ENCODE measurements at regions not wholly inside any gene's neighbourhood (a gene's known extent, or its start where the extent isn't known, plus 50 kb on each side); places are given as distances from the start of the nearest gene placed in this dataset.

- DNase-seq: no peak
- Mint-ChIP-seq H3K9me3 (peaks cover 7% of the 10 kb centered on the region), H3K27ac (no peak overlapping the region), H3K36me3 (no peaks in the 10 kb centered on the region), H3K4me1 (no peaks in the 10 kb centered on the region), H3K27me3 (no peaks in the 10 kb centered on the region), H3K4me3 (no peak overlapping the region)
- CTCF ChIA-PET: no interaction called here
These were observed 923.4 kb downstream of the REEP3 start for GRCh38 chr10:64444564-64444963.

DNA sequence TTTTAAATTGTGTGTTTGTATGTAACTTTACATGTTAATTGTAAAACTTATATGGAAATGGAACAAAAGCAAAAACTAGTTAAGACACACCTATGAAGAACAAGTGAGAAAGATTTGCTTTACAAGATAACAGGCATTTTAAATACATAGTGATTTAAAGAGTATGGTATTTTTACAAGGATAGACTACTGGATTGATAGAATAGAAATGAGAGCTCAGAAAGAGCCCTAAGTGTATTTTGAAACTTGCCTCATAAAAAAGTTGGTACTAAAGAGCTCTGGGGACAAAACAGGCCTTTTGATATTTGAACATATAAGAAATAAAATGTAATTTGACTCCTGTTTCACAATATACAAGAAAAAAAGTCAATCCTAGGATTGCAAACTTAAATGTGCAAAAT is 928.4 kb downstream of the REEP3 start:
- Mint-ChIP-seq H3K4me1 (no peaks in the 10 kb centered on the region), H3K27me3 (no peaks in the 10 kb centered on the region), H3K4me3 (no peak overlapping the region), H3K36me3 (no peaks in the 10 kb centered on the region), H3K27ac (no peak overlapping the region), H3K9me3 (no peaks in the 10 kb centered on the region)
- CTCF ChIA-PET: no interaction called here
- DNase-seq: no peak

DNA sequence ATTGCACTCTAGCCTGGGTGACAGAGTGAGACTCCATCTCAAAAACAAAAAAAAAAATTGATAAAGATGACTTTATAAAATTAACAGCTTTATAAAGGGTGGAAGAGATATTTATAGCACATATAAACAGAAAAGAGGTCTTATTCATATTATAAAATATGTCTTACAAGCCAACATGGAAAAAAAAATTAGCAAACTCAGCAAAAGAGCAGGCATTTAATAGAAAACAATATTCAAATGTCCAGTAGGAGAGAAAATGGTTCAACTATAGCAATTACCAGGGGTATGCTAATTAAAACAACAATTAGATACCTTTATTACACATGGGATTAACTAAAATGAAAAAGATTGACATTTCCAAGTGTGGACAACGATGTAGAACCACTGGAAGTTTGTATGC is 929.1 kb downstream of the REEP3 start:
- no peak for DNase-seq
- H3K9me3 Mint-ChIP-seq: no peaks in the 10 kb centered on the region
- H3K27ac Mint-ChIP-seq: no peak overlapping the region
- H3K36me3 Mint-ChIP-seq: no peaks in the 10 kb centered on the region
- H3K4me1 Mint-ChIP-seq: no peaks in the 10 kb centered on the region
- CTCF ChIA-PET: no interaction called here
- no peaks in the 10 kb centered on the region for H3K27me3 Mint-ChIP-seq
- no peak overlapping the region for H3K4me3 Mint-ChIP-seq

GRCh38 chr10:64454962-64455361 is 933.8 kb downstream of the REEP3 start:
- Mint-ChIP-seq H3K9me3 (no peaks in the 10 kb centered on the region), H3K36me3 (no peaks in the 10 kb centered on the region), H3K4me3 (no peak overlapping the region), H3K27ac (no peak overlapping the region), H3K4me1 (no peaks in the 10 kb centered on the region), H3K27me3 (no peaks in the 10 kb centered on the region)
- CTCF ChIA-PET: interaction anchor here (0.8 kb wide), 1 partner anchor 15 kb away, joined by 4 read pairs; no protein-coding TSS in a partner anchor
- DNase-seq: no peak

DNA sequence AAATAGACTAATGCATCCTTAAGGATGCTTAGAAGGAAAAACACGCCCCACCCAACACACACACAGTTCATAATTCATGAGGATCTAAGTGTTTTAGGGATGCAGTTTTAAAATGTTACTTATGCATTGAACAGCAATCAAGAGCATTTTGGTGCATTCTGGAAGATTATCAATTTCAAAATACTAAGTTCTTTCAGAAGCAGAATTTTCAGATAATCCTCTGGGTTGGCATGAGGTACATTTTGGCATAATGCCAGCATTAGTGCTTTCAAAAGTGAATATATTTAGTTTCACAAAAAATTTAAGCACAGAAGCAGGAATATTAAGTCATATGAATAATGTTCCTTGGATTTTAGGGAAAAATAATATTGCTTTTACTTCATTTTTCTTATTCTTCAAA is 937.1 kb downstream of the REEP3 start:
- Mint-ChIP-seq H3K27me3 (no peaks in the 10 kb centered on the region), H3K4me1 (no peaks in the 10 kb centered on the region), H3K9me3 (peaks cover 11% of the 10 kb centered on the region), H3K4me3 (no peak overlapping the region), H3K27ac (no peak overlapping the region), H3K36me3 (no peaks in the 10 kb centered on the region)
- CTCF ChIA-PET: no interaction called here
- DNase-seq: no peak

GRCh38 chr10:64463406-64463805 is 942.2 kb downstream of the REEP3 start:
- DNase-seq: no peak
- no peak overlapping the region for H3K27ac Mint-ChIP-seq
- no peaks in the 10 kb centered on the region for H3K27me3 Mint-ChIP-seq
- CTCF ChIA-PET: no interaction called here
- H3K36me3 Mint-ChIP-seq: no peaks in the 10 kb centered on the region
- H3K4me1 Mint-ChIP-seq: no peaks in the 10 kb centered on the region
- no peak overlapping the region for H3K4me3 Mint-ChIP-seq
- H3K9me3 Mint-ChIP-seq: peaks cover 37% of the 10 kb centered on the region

DNA sequence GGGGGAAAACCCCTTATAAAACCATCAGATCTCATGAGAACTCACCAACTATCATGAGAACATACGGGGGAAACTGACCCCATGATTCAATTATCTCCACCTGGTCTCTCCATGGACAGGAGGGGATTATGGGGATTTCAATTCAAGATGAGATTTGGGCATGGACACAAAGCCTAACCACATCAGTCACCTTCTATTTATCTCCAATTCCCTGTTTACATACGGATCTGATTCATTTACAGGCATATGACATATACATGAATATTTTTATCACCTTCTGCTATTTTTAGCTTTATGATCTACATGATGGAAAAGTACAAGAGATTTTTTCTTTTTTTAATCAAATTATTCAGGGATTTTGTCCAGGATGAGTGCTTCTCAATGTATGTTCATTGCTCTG is 944.5 kb downstream of the REEP3 start:
- H3K27me3 Mint-ChIP-seq: no peaks in the 10 kb centered on the region
- no peak overlapping the region for H3K4me3 Mint-ChIP-seq
- H3K27ac Mint-ChIP-seq: no peak overlapping the region
- CTCF ChIA-PET: no interaction called here
- DNase-seq: no peak
- H3K36me3 Mint-ChIP-seq: no peaks in the 10 kb centered on the region
- H3K4me1 Mint-ChIP-seq: no peaks in the 10 kb centered on the region
- peaks cover 37% of the 10 kb centered on the region for H3K9me3 Mint-ChIP-seq

GRCh38 chr10:64468219-64468618 is 947.0 kb downstream of the REEP3 start:
- no peaks in the 10 kb centered on the region for H3K36me3 Mint-ChIP-seq
- DNase-seq: no peak
- H3K4me3 Mint-ChIP-seq: no peak overlapping the region
- CTCF ChIA-PET: no interaction called here
- H3K27ac Mint-ChIP-seq: no peak overlapping the region
- H3K27me3 Mint-ChIP-seq: no peaks in the 10 kb centered on the region
- H3K4me1 Mint-ChIP-seq: no peaks in the 10 kb centered on the region
- H3K9me3 Mint-ChIP-seq: peaks cover 26% of the 10 kb centered on the region

- peaks cover 1% of the 10 kb centered on the region for H3K9me3 Mint-ChIP-seq
These were observed 955.3 kb downstream of the REEP3 start for GRCh38 chr10:64476506-64476905.

GRCh38 chr10:64477791-64478190 is 956.6 kb downstream of the REEP3 start:
- Mint-ChIP-seq H3K4me3 (no peak overlapping the region), H3K27me3 (no peaks in the 10 kb centered on the region), H3K9me3 (peaks cover 1% of the 10 kb centered on the region), H3K27ac (no peak overlapping the region), H3K4me1 (no peaks in the 10 kb centered on the region), H3K36me3 (no peaks in the 10 kb centered on the region)
- CTCF ChIA-PET: no interaction called here
- no peak for DNase-seq

More at GRCh38 chr10:64476506-64476905, 955.3 kb downstream of the REEP3 start:
- Mint-ChIP-seq H3K36me3 (no peaks in the 10 kb centered on the region), H3K27me3 (no peaks in the 10 kb centered on the region), H3K4me1 (no peaks in the 10 kb centered on the region), H3K4me3 (no peak overlapping the region), H3K27ac (no peak overlapping the region)
- no peak for DNase-seq
- CTCF ChIA-PET: no interaction called here

- no peak overlapping the region for H3K27ac Mint-ChIP-seq
- no peaks in the 10 kb centered on the region for H3K27me3 Mint-ChIP-seq
- CTCF ChIA-PET: no interaction called here
- H3K4me1 Mint-ChIP-seq: no peaks in the 10 kb centered on the region
- DNase-seq: no peak
- no peak overlapping the region for H3K4me3 Mint-ChIP-seq
- H3K36me3 Mint-ChIP-seq: no peaks in the 10 kb centered on the region
- peaks cover 2% of the 10 kb centered on the region for H3K9me3 Mint-ChIP-seq
These were observed 963.7 kb downstream of the REEP3 start for GRCh38 chr10:64484811-64485330.

DNA sequence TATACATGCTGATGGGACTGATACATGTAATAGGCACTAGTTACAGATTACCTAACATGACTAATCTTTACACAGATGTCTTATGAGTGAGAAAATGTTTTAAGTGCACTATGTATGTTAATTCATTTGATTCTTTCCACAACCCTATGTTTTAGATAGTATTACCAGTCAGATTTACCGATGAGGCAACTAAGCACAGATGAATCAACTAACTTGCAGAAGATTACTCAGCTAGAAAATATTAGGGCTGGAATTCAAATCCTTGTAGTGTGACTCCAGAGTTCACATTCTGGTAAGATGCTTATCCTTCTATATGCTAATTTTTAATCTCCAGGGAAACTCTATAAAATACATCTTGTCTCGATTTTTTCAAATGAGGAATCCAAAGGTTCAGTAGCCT is 964.9 kb downstream of the REEP3 start:
- no peak for DNase-seq
- CTCF ChIA-PET: no interaction called here

GRCh38 chr10:64486901-64487300 is 965.7 kb downstream of the REEP3 start:
- no peaks in the 10 kb centered on the region for H3K4me1 Mint-ChIP-seq

More for the DNA sequence above, 964.9 kb downstream of the REEP3 start:
- no peaks in the 10 kb centered on the region for H3K27me3 Mint-ChIP-seq
- H3K4me1 Mint-ChIP-seq: no peaks in the 10 kb centered on the region
- H3K4me3 Mint-ChIP-seq: no peak overlapping the region
- H3K27ac Mint-ChIP-seq: no peak overlapping the region
- H3K9me3 Mint-ChIP-seq: peaks cover 2% of the 10 kb centered on the region
- H3K36me3 Mint-ChIP-seq: no peaks in the 10 kb centered on the region

GRCh38 chr10:64494901-64495300 is 973.7 kb downstream of the REEP3 start:
- CTCF ChIA-PET: no interaction called here
- peaks cover 13% of the 10 kb centered on the region for H3K9me3 Mint-ChIP-seq
- no peak overlapping the region for H3K27ac Mint-ChIP-seq
- no peaks in the 10 kb centered on the region for H3K36me3 Mint-ChIP-seq
- no peaks in the 10 kb centered on the region for H3K4me1 Mint-ChIP-seq
- no peak for DNase-seq
- H3K27me3 Mint-ChIP-seq: no peaks in the 10 kb centered on the region
- H3K4me3 Mint-ChIP-seq: no peak overlapping the region

More at GRCh38 chr10:64486901-64487300, 965.7 kb downstream of the REEP3 start:
- Mint-ChIP-seq H3K9me3 (peaks cover 2% of the 10 kb centered on the region), H3K36me3 (no peaks in the 10 kb centered on the region), H3K27ac (no peak overlapping the region), H3K27me3 (no peaks in the 10 kb centered on the region), H3K4me3 (no peak overlapping the region)
- DNase-seq: no peak
- CTCF ChIA-PET: no interaction called here

- Mint-ChIP-seq H3K27me3 (no peaks in the 10 kb centered on the region), H3K9me3 (peaks cover 14% of the 10 kb centered on the region), H3K4me3 (no peak overlapping the region), H3K27ac (no peak overlapping the region), H3K36me3 (no peaks in the 10 kb centered on the region), H3K4me1 (no peaks in the 10 kb centered on the region)
- CTCF ChIA-PET: no interaction called here
- DNase-seq: no peak
These were observed 976.1 kb downstream of the REEP3 start for GRCh38 chr10:64497306-64497705.

DNA sequence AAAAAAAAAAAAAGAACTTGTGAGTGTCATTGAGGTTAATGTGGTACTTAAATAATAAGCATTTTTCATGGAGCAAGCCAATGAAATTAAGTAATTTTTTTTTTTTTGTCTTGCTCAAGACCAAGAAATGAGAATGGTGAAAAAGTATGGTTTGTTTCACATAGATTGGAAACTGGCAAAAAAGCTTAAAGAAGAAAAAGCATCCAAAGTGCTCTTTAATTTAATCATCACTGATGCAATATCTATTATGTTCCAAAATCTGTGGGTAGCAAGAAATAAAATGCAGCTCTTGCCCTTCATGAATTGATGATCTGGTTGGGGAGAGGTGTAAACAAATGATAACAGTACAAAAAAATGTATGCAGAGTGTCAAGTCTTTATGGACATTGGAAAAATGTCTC is 980.6 kb downstream of the REEP3 start:
- Mint-ChIP-seq H3K9me3 (peaks cover 6% of the 10 kb centered on the region), H3K4me1 (no peaks in the 10 kb centered on the region), H3K4me3 (no peak overlapping the region), H3K27ac (no peak overlapping the region), H3K36me3 (no peaks in the 10 kb centered on the region), H3K27me3 (no peaks in the 10 kb centered on the region)
- no peak for DNase-seq
- CTCF ChIA-PET: no interaction called here

All from activated naive CD4-positive, alpha-beta T cell treated with anti-CD3 and anti-CD28 coated beads, Interleukin-2, amount 10 ng/mL, durations not matched to agents 7 days and 5 days (primary cell).